ENCODE measurements at regions not wholly inside any gene's neighbourhood (a gene's known extent, or its start where the extent isn't known, plus 50 kb on each side); places are given as distances from the start of the nearest gene placed in this dataset.

GRCh38 chr6:43931201-43931600 lies 161.2 kb downstream of the VEGFA start:
- Histone ChIP-seq H3K4me3 (no peak overlapping the region), H3K9ac (ENCODE audit: insufficient read depth in 1 of 2, low read length in 2 of 2) (no peak overlapping the region), H3K36me3 (ENCODE audit: control insufficient read depth in 4 of 4, insufficient read depth in 4 of 4, low read length in 4 of 4) (no peaks in the 10 kb centered on the region), H3K27me3 (ENCODE audit: control insufficient read depth in 3 of 3, insufficient read depth in 3 of 3, low read length in 2 of 3) (no peaks in the 10 kb centered on the region), H3K27ac (ENCODE audit: low read depth in 1 of 2, low read length in 1 of 2) (no peak overlapping the region), H3K4me1 (ENCODE audit: control insufficient read depth in 5 of 5, insufficient read depth in 5 of 5, low read length in 5 of 5) (peaks cover 0 to 55% (median 10%) of the 10 kb centered on the region in 5 donors), H3K9me3 (ENCODE audit: control insufficient read depth in 4 of 4, insufficient read depth in 3 of 4, low read length in 3 of 4) (no peaks in the 10 kb centered on the region)
- TF ChIP-seq CTCF (IDR thresholded peaks at IDR 0.05; ENCODE audit: control extremely low read depth, extremely low read depth): no peak
- ATAC-seq (ENCODE audit: insufficient read depth, low FRiP score) (no peak), DNase-seq (peak in 1 of 3 donors; percentile 64)
- WGBS, 2 donors: 79 to 94% methylated on average over 6 of the region's 6 CpGs

DNA sequence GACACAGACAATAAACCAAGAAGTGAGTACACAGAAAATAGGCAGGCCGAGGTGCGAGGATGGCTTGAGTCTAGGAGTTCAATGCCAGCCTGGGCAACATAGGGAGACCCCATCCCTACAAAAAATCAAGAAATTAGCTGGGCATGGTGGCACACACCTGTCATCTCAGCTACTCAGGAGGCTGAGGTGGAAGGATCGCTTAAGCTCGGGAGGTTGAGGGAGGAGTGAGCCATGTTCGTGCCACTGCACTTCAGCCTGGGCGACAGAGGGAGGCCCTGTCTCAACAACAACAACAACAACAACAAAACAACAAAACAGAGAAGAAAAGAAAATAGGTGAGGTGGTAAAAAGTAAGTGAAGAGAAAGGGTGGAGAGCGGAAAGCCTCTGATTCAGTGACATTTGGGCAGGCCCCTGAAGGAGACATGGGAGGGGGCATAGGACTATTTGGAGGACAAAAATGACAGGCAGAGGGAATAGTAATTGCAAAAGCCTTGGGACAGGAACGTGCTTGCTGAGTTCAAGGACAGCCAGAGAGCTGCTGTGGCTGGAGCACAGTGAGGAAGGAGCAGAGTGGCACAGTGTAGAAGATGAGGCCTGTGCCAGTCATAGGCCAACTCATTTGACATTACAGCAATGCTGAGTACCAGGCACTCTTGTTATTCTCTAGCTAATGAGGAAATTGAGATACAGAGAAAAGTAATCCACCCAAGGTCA lies 160.6 kb downstream of the VEGFA start:
- 82 to 93% methylated on average over 8 of the region's 8 CpGs for WGBS, 2 donors
- Histone ChIP-seq H3K27me3 (ENCODE audit: control insufficient read depth in 3 of 3, insufficient read depth in 3 of 3, low read length in 2 of 3) (no peaks in the 10 kb centered on the region), H3K27ac (ENCODE audit: low read depth in 1 of 2, low read length in 1 of 2) (no peak overlapping the region), H3K4me1 (ENCODE audit: control insufficient read depth in 5 of 5, insufficient read depth in 5 of 5, low read length in 5 of 5) (peaks cover 0 to 55% (median 9%) of the 10 kb centered on the region in 5 donors), H3K4me3 (no peak overlapping the region), H3K9ac (ENCODE audit: insufficient read depth in 1 of 2, low read length in 2 of 2) (no peak overlapping the region), H3K9me3 (ENCODE audit: control insufficient read depth in 4 of 4, insufficient read depth in 3 of 4, low read length in 3 of 4) (no peaks in the 10 kb centered on the region), H3K36me3 (ENCODE audit: control insufficient read depth in 4 of 4, insufficient read depth in 4 of 4, low read length in 4 of 4) (no peaks in the 10 kb centered on the region)
- ATAC-seq (ENCODE audit: insufficient read depth, low FRiP score) (no peak), DNase-seq (no peak)
- TF ChIP-seq CTCF (IDR thresholded peaks at IDR 0.05; ENCODE audit: control extremely low read depth, extremely low read depth): no peak

DNA sequence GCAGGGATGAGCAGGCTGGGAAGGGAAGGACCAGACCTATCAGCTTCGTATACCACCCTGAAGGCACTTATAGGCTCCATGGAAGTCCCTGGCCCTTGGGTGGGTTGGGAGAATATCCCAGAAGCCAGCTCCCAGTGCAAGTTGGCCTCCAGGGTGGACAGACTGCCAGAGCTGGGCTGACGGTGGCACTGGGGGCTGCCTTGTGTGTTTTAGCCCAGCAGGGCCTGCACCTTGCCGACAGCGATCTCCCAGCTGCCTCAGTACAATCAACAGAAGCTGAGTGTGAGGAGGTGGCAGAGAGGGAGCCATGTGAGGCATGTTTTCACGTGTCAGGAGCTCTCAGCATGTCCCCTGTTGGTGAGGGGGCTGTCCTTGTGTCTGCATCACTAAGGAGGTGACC lies 159.5 kb downstream of the VEGFA start:
- Histone ChIP-seq H3K27me3 (ENCODE audit: control insufficient read depth in 3 of 3, insufficient read depth in 3 of 3, low read length in 2 of 3) (no peaks in the 10 kb centered on the region), H3K9ac (ENCODE audit: insufficient read depth in 1 of 2, low read length in 2 of 2) (no peak overlapping the region), H3K36me3 (ENCODE audit: control insufficient read depth in 4 of 4, insufficient read depth in 4 of 4, low read length in 4 of 4) (no peaks in the 10 kb centered on the region), H3K4me3 (no peak overlapping the region), H3K27ac (ENCODE audit: low read depth in 1 of 2, low read length in 1 of 2) (no peak overlapping the region), H3K9me3 (ENCODE audit: control insufficient read depth in 4 of 4, insufficient read depth in 3 of 4, low read length in 3 of 4) (no peaks in the 10 kb centered on the region), H3K4me1 (ENCODE audit: control insufficient read depth in 5 of 5, insufficient read depth in 5 of 5, low read length in 5 of 5) (peaks cover 0 to 62% (median 12%) of the 10 kb centered on the region in 5 donors)
- TF ChIP-seq CTCF (IDR thresholded peaks at IDR 0.05; ENCODE audit: control extremely low read depth, extremely low read depth): no peak
- DNase-seq (no peak), ATAC-seq (ENCODE audit: insufficient read depth, low FRiP score) (no peak)
- WGBS, 2 donors: 96% methylated on average over 5 of the region's 5 CpGs

Measured in lung (tissue), 11 donors.